ENCODE measurements at regions not wholly inside any gene's neighbourhood (a gene's known extent, or its start where the extent isn't known, plus 50 kb on each side); places are given as distances from the start of the nearest gene placed in this dataset.

DNA sequence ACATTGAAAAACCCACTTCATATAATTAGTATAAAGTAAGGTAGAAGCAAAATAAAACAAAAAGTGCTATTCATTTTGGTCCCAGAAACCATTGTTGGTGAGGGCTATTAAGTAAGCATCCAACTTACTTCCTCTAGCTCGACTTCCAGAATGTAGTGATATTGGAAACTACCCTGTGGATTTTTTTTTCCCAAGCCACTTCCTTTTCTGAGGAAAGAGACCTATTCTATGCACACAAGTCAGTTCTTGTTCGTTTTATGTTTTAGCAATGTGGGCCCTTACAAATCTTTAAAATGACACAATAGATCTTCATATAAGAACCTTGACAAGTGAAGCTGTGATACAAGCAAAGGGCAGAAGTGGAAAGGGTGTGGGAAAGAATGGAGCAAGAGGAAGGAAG is 402.0 kb upstream of the TBL1XR1 start:
- Histone ChIP-seq H3K36me3 (no peaks in the 10 kb centered on the region), H3K4me3 (no peak overlapping the region), H3K27ac (peak overlapping the region in 3 of 12 donors; percentile 58 to 77 (median 73)), H3K4me1 (peaks cover 3 to 96% (median 38%) of the 10 kb centered on the region in 12 donors), H3K9me3 (no peaks in the 10 kb centered on the region), H3K27me3 (no peaks in the 10 kb centered on the region)
- no peak for TF ChIP-seq POLR2A (IDR thresholded peaks at IDR 0.05)
- TF ChIP-seq, protein P1, sequence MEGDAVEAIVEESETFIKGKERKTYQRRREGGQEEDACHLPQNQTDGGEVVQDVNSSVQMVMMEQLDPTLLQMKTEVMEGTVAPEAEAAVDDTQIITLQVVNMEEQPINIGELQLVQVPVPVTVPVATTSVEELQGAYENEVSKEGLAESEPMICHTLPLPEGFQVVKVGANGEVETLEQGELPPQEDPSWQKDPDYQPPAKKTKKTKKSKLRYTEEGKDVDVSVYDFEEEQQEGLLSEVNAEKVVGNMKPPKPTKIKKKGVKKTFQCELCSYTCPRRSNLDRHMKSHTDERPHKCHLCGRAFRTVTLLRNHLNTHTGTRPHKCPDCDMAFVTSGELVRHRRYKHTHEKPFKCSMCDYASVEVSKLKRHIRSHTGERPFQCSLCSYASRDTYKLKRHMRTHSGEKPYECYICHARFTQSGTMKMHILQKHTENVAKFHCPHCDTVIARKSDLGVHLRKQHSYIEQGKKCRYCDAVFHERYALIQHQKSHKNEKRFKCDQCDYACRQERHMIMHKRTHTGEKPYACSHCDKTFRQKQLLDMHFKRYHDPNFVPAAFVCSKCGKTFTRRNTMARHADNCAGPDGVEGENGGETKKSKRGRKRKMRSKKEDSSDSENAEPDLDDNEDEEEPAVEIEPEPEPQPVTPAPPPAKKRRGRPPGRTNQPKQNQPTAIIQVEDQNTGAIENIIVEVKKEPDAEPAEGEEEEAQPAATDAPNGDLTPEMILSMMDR (IDR thresholded peaks at IDR 0.05) = no peak
- WGBS, 4 donors = 55 to 68% (median 58%) methylated on average over 2 of the region's 2 CpGs
- DNase-seq (no peak), ATAC-seq (no peak)
- intact Hi-C loops (cut with DNase I) = loop anchor here in 2 of 10 donors (10.0 kb wide), 2 partner anchors 235 to 405 kb away; partner anchors contain the start of gene TBL1XR1 (in 1 of the 2)

DNA sequence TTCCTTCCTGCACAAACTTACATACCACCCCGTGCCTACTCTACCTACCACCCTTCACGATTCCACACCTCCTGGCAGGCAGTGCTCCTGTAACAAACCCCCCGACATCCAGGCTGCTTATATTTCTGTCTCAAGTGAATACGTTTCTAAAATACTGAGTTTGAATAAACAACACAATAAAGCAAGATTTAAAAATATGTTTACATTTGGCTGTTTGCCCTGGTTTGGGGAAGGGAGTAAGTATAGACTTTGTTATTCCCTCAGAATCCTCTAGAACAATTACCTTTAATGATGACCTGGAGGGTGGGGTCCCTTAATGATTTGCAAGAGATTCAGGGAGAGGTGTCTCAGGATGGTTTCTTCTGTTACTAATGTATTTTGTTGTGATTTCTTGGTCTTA is 402.6 kb upstream of the TBL1XR1 start:
- intact Hi-C loops (cut with DNase I) = loop anchor here in 3 of 10 donors (10.0 kb wide), 2 partner anchors 235 to 405 kb away; partner anchors contain the start of gene TBL1XR1 (in 1 of the 3)
- Histone ChIP-seq H3K9me3 (no peaks in the 10 kb centered on the region), H3K4me1 (peaks cover 3 to 91% (median 38%) of the 10 kb centered on the region in 12 donors), H3K27me3 (no peaks in the 10 kb centered on the region), H3K36me3 (no peaks in the 10 kb centered on the region), H3K4me3 (no peak overlapping the region), H3K27ac (peak overlapping the region in 2 of 12 donors; percentile 73 to 77)
- DNase-seq (no peak), ATAC-seq (no peak)
- 91 to 95% (median 95%) methylated on average over 4 of the region's 4 CpGs for WGBS, 4 donors
- TF ChIP-seq, protein P1 (IDR thresholded peaks at IDR 0.05) = no peak
- TF ChIP-seq POLR2A (IDR thresholded peaks at IDR 0.05) = no peak

DNA sequence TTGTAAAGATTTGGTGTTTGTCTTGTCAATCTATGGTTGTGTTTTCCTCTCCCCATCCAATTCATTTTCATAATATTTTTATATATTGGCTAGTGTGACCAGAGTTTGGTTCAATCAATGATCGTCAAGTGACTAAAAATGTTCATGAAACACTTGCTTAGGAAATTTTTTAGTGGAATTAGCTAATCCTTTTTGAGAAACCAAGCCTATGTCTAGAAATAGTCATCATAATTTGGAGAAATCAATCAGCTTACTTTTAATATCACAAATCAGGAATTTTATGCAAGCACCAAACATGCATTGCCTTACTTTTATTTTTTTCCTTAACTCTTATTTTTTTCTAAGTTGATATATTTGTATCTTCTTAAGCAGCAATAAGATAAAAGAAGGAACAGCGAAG is 403.1 kb upstream of the TBL1XR1 start:
- peak overlapping the region in 1 of 12 donors; percentile 77 for H3K27ac ChIP-seq
- ATAC-seq (no peak), DNase-seq (no peak)
- intact Hi-C loops (cut with DNase I) = loop anchor here in 1 of 10 donors (10.0 kb wide), 1 partner anchor 236 kb away; no protein-coding TSS in a partner anchor
- H3K36me3 ChIP-seq = no peaks in the 10 kb centered on the region
- WGBS, 4 donors = 97 to 99% (median 97%) methylated on average over 2 of the region's 2 CpGs
- no peak overlapping the region for H3K4me3 ChIP-seq
- peaks cover 3 to 85% (median 38%) of the 10 kb centered on the region in 12 donors for H3K4me1 ChIP-seq
- TF ChIP-seq, protein P1 (IDR thresholded peaks at IDR 0.05) = no peak
- TF ChIP-seq POLR2A (IDR thresholded peaks at IDR 0.05) = no peak
- no peaks in the 10 kb centered on the region for H3K27me3 ChIP-seq
- H3K9me3 ChIP-seq = peaks cover 0 to 5% (median 0%) of the 10 kb centered on the region in 12 donors

- H3K9me3 ChIP-seq = peaks cover 0 to 6% (median 0%) of the 10 kb centered on the region in 12 donors
- H3K27ac ChIP-seq = no peak overlapping the region
- H3K4me3 ChIP-seq = no peak overlapping the region
- H3K4me1 ChIP-seq = peaks cover 3 to 78% (median 37%) of the 10 kb centered on the region in 12 donors
- no peak for ATAC-seq
- no peaks in the 10 kb centered on the region for H3K36me3 ChIP-seq
- TF ChIP-seq, protein P1 (IDR thresholded peaks at IDR 0.05) = no peak
- TF ChIP-seq POLR2A (IDR thresholded peaks at IDR 0.05) = no peak
- no peaks in the 10 kb centered on the region for H3K27me3 ChIP-seq
- intact Hi-C loops (cut with DNase I) = loop anchor here in 1 of 10 donors (10.0 kb wide), 1 partner anchor 236 kb away; no protein-coding TSS in a partner anchor
- no peak for DNase-seq
Observed at GRCh38 chr3:177601152-177601551, 403.9 kb upstream of the TBL1XR1 start.

Data from heart left ventricle (tissue), 16 donors.